ENCODE measurements at regions not wholly inside any gene's neighbourhood (a gene's known extent, or its start where the extent isn't known, plus 50 kb on each side); places are given as distances from the start of the nearest gene placed in this dataset.
"Not testable (repeated sequence)": the region's sequence is repeated elsewhere in the genome, so short reads cannot be mapped to it uniquely, and the experiment has no call there.

- no peak for DNase-seq (ENCODE audit: low spot score)
Observed at GRCh38 chr5:171714261-171714660, 71.4 kb upstream of the SMIM23 start.

GRCh38 chr5:171714851-171715250, 70.8 kb upstream of the SMIM23 start:
- DNase-seq (ENCODE audit: low spot score), result no peak

GRCh38 chr5:171715551-171715950, 70.1 kb upstream of the SMIM23 start:
- no peak for DNase-seq (ENCODE audit: low spot score)

- DNase-seq (ENCODE audit: low spot score), result no peak
Observed at GRCh38 chr5:171720086-171720485, 65.5 kb upstream of the SMIM23 start.

GRCh38 chr5:171721464-171721863, 64.2 kb upstream of the SMIM23 start:
- no peak for DNase-seq (ENCODE audit: low spot score)

GRCh38 chr5:171724468-171725204, 61.0 kb upstream of the SMIM23 start:
- DNase-seq (ENCODE audit: low spot score), result no peak

GRCh38 chr5:171725205-171725601, 60.4 kb upstream of the SMIM23 start:
- DNase-seq (ENCODE audit: low spot score), result no peak

GRCh38 chr5:171726819-171727218, 58.8 kb upstream of the SMIM23 start:
- not testable (repeated sequence) for DNase-seq (ENCODE audit: low spot score)

GRCh38 chr5:171728686-171729085, 56.9 kb upstream of the SMIM23 start:
- DNase-seq (ENCODE audit: low spot score), result no peak
